ENCODE measurements at regions not wholly inside any gene's neighbourhood (a gene's known extent, or its start where the extent isn't known, plus 50 kb on each side); places are given as distances from the start of the nearest gene placed in this dataset.

DNA sequence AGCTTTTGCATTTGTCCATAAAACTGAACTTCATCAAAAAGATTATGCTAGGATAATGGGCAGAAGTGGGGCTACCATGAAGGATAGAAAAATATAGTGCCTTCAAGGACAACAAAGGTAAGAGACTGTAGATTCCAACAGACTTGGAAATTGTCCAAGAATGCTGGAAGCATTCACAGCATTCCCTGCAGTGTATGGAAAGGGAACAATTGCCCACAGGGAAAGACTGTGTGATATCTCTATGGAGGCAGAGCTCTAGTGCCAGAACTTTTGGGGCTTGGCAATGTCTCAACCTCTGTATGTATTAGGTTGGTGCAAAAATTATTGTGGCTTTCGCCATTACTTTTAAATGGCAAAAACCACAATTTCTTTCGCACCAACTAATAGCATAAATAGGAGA, 1598.8 kb upstream of the MIR17HG start:
- Mint-ChIP-seq H3K9me3 (no peaks in the 10 kb centered on the region), H3K4me1 (peaks cover 13% of the 10 kb centered on the region), H3K36me3 (no peaks in the 10 kb centered on the region), H3K27ac (no peak overlapping the region), H3K4me3 (no peak overlapping the region), H3K27me3 (ENCODE audit: low read depth) (no peaks in the 10 kb centered on the region)
- ATAC-seq, result no peak
- POLR2A ChIA-PET, result no interaction called here
- no peak for TF ChIP-seq MAX (CRISPR knock-in tag; IDR thresholded peaks at IDR 0.05)
- no peak for TF ChIP-seq RORB (CRISPR knock-in tag; IDR thresholded peaks at IDR 0.05)
- no peak for TF ChIP-seq CREM (CRISPR knock-in tag; IDR thresholded peaks at IDR 0.05)
- no peak for TF ChIP-seq ESRRA (CRISPR knock-in tag; IDR thresholded peaks at IDR 0.05; ENCODE audit: borderline replicate concordance)
- no peak for TF ChIP-seq GTF2I (CRISPR knock-in tag; conservative IDR thresholded peaks at IDR 0.05)
- TF ChIP-seq SOX15 (CRISPR knock-in tag; IDR thresholded peaks at IDR 0.05), result no peak
- no peak for TF ChIP-seq E2F5 (CRISPR knock-in tag; IDR thresholded peaks at IDR 0.05)
- no peak for TF ChIP-seq GABPB1 (CRISPR knock-in tag; IDR thresholded peaks at IDR 0.05)
- no peak for TF ChIP-seq GRHL2 (CRISPR knock-in tag; IDR thresholded peaks at IDR 0.05; ENCODE audit: insufficient replicate concordance, severe bottlenecking)
- TF ChIP-seq, protein P1, sequence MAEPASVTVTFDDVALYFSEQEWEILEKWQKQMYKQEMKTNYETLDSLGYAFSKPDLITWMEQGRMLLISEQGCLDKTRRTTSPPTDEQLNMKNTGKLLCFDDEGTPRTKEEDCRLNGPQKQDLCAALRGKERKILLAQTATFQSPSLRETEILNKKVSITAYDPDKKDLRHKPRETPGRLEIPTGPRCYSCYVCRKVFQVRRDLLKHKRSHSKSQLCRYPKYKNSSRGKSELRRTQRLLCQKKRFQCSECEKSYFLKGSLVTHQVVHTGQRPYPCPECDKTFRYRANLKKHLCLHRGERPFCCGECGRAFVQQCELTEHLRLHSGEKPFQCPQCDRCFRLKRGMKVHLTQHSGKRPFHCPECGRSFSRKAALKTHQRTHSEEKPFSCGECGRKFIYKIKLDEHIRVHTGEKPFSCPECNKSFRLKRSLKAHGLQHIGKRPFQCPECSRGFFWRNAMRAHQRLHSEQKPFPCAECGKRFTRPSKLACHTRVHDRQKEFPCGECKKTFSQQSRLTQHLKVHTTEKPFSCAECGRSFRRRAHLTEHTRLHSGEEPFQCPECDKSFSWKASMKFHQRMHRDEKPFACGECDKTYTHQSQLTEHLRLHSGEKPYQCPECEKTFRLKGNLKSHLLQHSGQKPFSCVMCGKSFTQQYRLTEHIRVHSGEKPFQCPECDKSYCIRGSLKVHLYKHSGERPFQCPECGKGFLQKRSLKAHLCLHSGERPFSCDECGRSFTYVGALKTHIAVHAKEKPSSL (CRISPR knock-in tag; conservative IDR thresholded peaks at IDR 0.05), result no peak
- TF ChIP-seq NR3C1 (CRISPR knock-in tag; conservative IDR thresholded peaks at IDR 0.05; ENCODE audit: low read depth), result no peak
- TF ChIP-seq ATF1 (CRISPR knock-in tag; IDR thresholded peaks at IDR 0.05), result no peak
- TF ChIP-seq KAT7 (CRISPR knock-in tag; IDR thresholded peaks at IDR 0.05; ENCODE audit: borderline replicate concordance), result no peak
- no peak for TF ChIP-seq SMAD3 (CRISPR knock-in tag; IDR thresholded peaks at IDR 0.05; ENCODE audit: borderline replicate concordance)
- no peak for TF ChIP-seq RELA (CRISPR knock-in tag; IDR thresholded peaks at IDR 0.05; ENCODE audit: borderline replicate concordance)
- no peak for TF ChIP-seq JAZF1 (CRISPR knock-in tag; IDR thresholded peaks at IDR 0.05)
- TF ChIP-seq, protein P2, sequence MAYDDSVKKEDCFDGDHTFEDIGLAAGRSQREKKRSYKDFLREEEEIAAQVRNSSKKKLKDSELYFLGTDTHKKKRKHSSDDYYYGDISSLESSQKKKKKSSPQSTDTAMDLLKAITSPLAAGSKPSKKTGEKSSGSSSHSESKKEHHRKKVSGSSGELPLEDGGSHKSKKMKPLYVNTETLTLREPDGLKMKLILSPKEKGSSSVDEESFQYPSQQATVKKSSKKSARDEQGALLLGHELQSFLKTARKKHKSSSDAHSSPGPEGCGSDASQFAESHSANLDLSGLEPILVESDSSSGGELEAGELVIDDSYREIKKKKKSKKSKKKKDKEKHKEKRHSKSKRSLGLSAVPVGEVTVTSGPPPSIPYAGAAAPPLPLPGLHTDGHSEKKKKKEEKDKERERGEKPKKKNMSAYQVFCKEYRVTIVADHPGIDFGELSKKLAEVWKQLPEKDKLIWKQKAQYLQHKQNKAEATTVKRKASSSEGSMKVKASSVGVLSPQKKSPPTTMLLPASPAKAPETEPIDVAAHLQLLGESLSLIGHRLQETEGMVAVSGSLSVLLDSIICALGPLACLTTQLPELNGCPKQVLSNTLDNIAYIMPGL (CRISPR knock-in tag; IDR thresholded peaks at IDR 0.05), result no peak
- DNase-seq (ENCODE audit: low spot score), result no peak
- CTCF ChIA-PET, result no interaction called here

DNA sequence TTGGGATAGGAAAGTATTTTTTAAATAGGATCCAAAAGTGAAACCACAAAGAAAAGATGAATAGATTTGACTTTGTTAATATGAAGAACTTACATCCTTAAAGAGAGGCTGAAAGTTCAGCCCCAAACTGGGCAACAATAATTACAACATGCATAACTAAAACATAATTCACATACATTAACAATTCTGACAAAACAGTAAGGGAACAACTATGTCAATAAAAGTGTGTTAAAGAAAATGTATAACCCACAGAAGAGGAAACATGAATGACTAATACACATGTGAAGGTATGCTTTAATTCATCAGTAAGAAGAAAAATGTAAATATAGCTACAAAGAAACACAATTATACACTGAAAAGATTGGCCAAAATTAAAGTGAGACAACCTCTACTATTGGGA, 1597.6 kb upstream of the MIR17HG start:
- Mint-ChIP-seq H3K36me3 (no peaks in the 10 kb centered on the region), H3K27me3 (ENCODE audit: low read depth) (no peaks in the 10 kb centered on the region), H3K9me3 (no peaks in the 10 kb centered on the region), H3K4me1 (peaks cover 13% of the 10 kb centered on the region), H3K27ac (no peak overlapping the region), H3K4me3 (no peak overlapping the region)
- ChIA-PET CTCF (no interaction called here), POLR2A (no interaction called here)
- TF ChIP-seq KAT7 (CRISPR knock-in tag; IDR thresholded peaks at IDR 0.05; ENCODE audit: borderline replicate concordance), result no peak
- TF ChIP-seq OVOL2 (CRISPR knock-in tag; IDR thresholded peaks at IDR 0.05; ENCODE audit: borderline replicate concordance), result no peak
- DNase-seq (ENCODE audit: low spot score) (no peak), ATAC-seq (no peak)

- DNase-seq (ENCODE audit: low spot score) (no peak), ATAC-seq (no peak)
- ChIA-PET CTCF (no interaction called here), POLR2A (no interaction called here)
- Mint-ChIP-seq H3K27me3 (ENCODE audit: low read depth) (no peaks in the 10 kb centered on the region), H3K4me1 (peaks cover 13% of the 10 kb centered on the region), H3K27ac (no peak overlapping the region), H3K36me3 (no peaks in the 10 kb centered on the region; the same call in 1 of the 2 replicates), H3K4me3 (no peak overlapping the region), H3K9me3 (peaks cover under 1% of the 10 kb centered on the region)
- TF ChIP-seq ZNF512 (CRISPR knock-in tag; IDR thresholded peaks at IDR 0.05; ENCODE audit: borderline replicate concordance), result no peak
- TF ChIP-seq PRRX2 (CRISPR knock-in tag; IDR thresholded peaks at IDR 0.05), result no peak
- TF ChIP-seq ATF2 (CRISPR knock-in tag; IDR thresholded peaks at IDR 0.05; ENCODE audit: borderline replicate concordance, low read depth), result no peak
- TF ChIP-seq SP1 (CRISPR knock-in tag; conservative IDR thresholded peaks at IDR 0.05), result no peak
- no peak for TF ChIP-seq GRHL2 (CRISPR knock-in tag; IDR thresholded peaks at IDR 0.05; ENCODE audit: insufficient replicate concordance, severe bottlenecking)
- no peak for TF ChIP-seq NFATC4 (CRISPR knock-in tag; IDR thresholded peaks at IDR 0.05)
- TF ChIP-seq KAT7 (CRISPR knock-in tag; IDR thresholded peaks at IDR 0.05; ENCODE audit: borderline replicate concordance), result no peak
- no peak for TF ChIP-seq ZNF219 (CRISPR knock-in tag; IDR thresholded peaks at IDR 0.05; ENCODE audit: borderline replicate concordance)
- no peak for TF ChIP-seq ZNF416 (CRISPR knock-in tag; IDR thresholded peaks at IDR 0.05)
- no peak for TF ChIP-seq SMAD3 (CRISPR knock-in tag; IDR thresholded peaks at IDR 0.05; ENCODE audit: borderline replicate concordance)
- TF ChIP-seq ATF1 (CRISPR knock-in tag; IDR thresholded peaks at IDR 0.05), result no peak
Measured at GRCh38 chr13:89750371-89750770, 1597.1 kb upstream of the MIR17HG start.
